ENCODE measurements at regions not wholly inside any gene's neighbourhood (a gene's known extent, or its start where the extent isn't known, plus 50 kb on each side); places are given as distances from the start of the nearest gene placed in this dataset.

GRCh38 chr3:30225021-30225420 lies 381.4 kb upstream of the TGFBR2 start:
- DNase-seq = no peak

- DNase-seq = no peak
Measured at GRCh38 chr3:30226601-30227151, 379.7 kb upstream of the TGFBR2 start.

- DNase-seq = no peak
Measured at GRCh38 chr3:30227571-30228301, 378.7 kb upstream of the TGFBR2 start.

- no peak for DNase-seq
Measured at GRCh38 chr3:30228302-30228631, 378.1 kb upstream of the TGFBR2 start.

GRCh38 chr3:30231277-30232141 lies 374.9 kb upstream of the TGFBR2 start:
- no peak for DNase-seq

GRCh38 chr3:30232142-30232541 lies 374.3 kb upstream of the TGFBR2 start:
- DNase-seq = no peak

GRCh38 chr3:30233913-30234646 lies 372.3 kb upstream of the TGFBR2 start:
- DNase-seq = no peak

GRCh38 chr3:30236011-30236410 lies 370.4 kb upstream of the TGFBR2 start:
- DNase-seq = no peak

GRCh38 chr3:30241721-30242120 lies 364.7 kb upstream of the TGFBR2 start:
- DNase-seq = no peak

GRCh38 chr3:30245858-30246622 lies 360.4 kb upstream of the TGFBR2 start:
- no peak for DNase-seq

- DNase-seq = no peak
Measured at GRCh38 chr3:30248423-30248822, 358.0 kb upstream of the TGFBR2 start.

- no peak for DNase-seq
Measured at GRCh38 chr3:30252474-30252873, 353.9 kb upstream of the TGFBR2 start.

GRCh38 chr3:30253832-30254231 lies 352.6 kb upstream of the TGFBR2 start:
- DNase-seq = no peak

GRCh38 chr3:30256474-30256873 lies 349.9 kb upstream of the TGFBR2 start:
- no peak for DNase-seq

- no peak for DNase-seq
Measured at GRCh38 chr3:30258426-30259392, 347.7 kb upstream of the TGFBR2 start.

- DNase-seq = no peak
Measured at GRCh38 chr3:30259730-30260129, 346.7 kb upstream of the TGFBR2 start.

GRCh38 chr3:30260762-30261161 lies 345.6 kb upstream of the TGFBR2 start:
- no peak for DNase-seq

- DNase-seq = no peak
Measured at GRCh38 chr3:30263238-30263924, 343.0 kb upstream of the TGFBR2 start.

- DNase-seq = no peak
Measured at GRCh38 chr3:30263925-30264313, 342.5 kb upstream of the TGFBR2 start.

GRCh38 chr3:30266524-30266923 lies 339.9 kb upstream of the TGFBR2 start:
- no peak for DNase-seq

GRCh38 chr3:30268288-30268687 lies 338.1 kb upstream of the TGFBR2 start:
- no peak for DNase-seq
